Activated T-cell treated with anti-CD3 and anti-CD28 coated beads, Interleukin-2, amount 50 U/mL, for 24 hours (primary cell): ENCODE measurements at regions not wholly inside any gene's neighbourhood (a gene's known extent, or its start where the extent isn't known, plus 50 kb on each side); places are given as distances from the start of the nearest gene placed in this dataset.

Experiments
- DNase-seq: peaks from one replicate; pipeline ENCODE4 v3.0.0-alpha.2; 2020
- H3K27ac Mint-ChIP-seq: 2 replicates; pipeline ENCODE4 v1.8.0; 2020; ENCODE audit warnings: mild to moderate bottlenecking, mixed read lengths
- H3K27me3 Mint-ChIP-seq: 2 replicates; pipeline ENCODE4 v1.8.0; 2020; ENCODE audit warnings: mixed read lengths
- H3K36me3 Mint-ChIP-seq: 2 replicates; pipeline ENCODE4 v1.8.0; 2020; ENCODE audit warnings: low read depth, mixed read lengths
- H3K4me1 Mint-ChIP-seq: 2 replicates; pipeline ENCODE4 v1.8.0; 2020; ENCODE audit warnings: low read depth, mixed read lengths
- H3K4me3 Mint-ChIP-seq: 2 replicates; pipeline ENCODE4 v1.8.0; 2020; ENCODE audit warnings: mild to moderate bottlenecking, moderate library complexity, mixed read lengths
- H3K9me3 Mint-ChIP-seq: 2 replicates; pipeline ENCODE4 v1.8.0; 2020; ENCODE audit warnings: mixed read lengths

- DNase-seq, result peak; percentile 80
- Mint-ChIP-seq H3K27ac (peak overlapping the region; percentile 97), H3K4me1 (peaks cover 81% of the 10 kb centered on the region), H3K27me3 (no peaks in the 10 kb centered on the region), H3K4me3 (peak overlapping the region; percentile 44), H3K36me3 (no peaks in the 10 kb centered on the region), H3K9me3 (no peaks in the 10 kb centered on the region)
Measured at GRCh38 chr2:234288974-234289455, 207.9 kb downstream of the ARL4C start.

GRCh38 chr2:234287650-234288049, 209.2 kb downstream of the ARL4C start:
- H3K27ac Mint-ChIP-seq, result no peak overlapping the region
- peaks cover 69% of the 10 kb centered on the region for H3K4me1 Mint-ChIP-seq
- no peak overlapping the region for H3K4me3 Mint-ChIP-seq
- no peaks in the 10 kb centered on the region for H3K9me3 Mint-ChIP-seq
- no peaks in the 10 kb centered on the region for H3K27me3 Mint-ChIP-seq
- no peaks in the 10 kb centered on the region for H3K36me3 Mint-ChIP-seq
- no peak for DNase-seq

- no peaks in the 10 kb centered on the region for H3K27me3 Mint-ChIP-seq
- peaks cover 64% of the 10 kb centered on the region for H3K4me1 Mint-ChIP-seq
- DNase-seq, result no peak
- no peaks in the 10 kb centered on the region for H3K36me3 Mint-ChIP-seq
- no peak overlapping the region for H3K4me3 Mint-ChIP-seq
- H3K27ac Mint-ChIP-seq, result no peak overlapping the region
- no peaks in the 10 kb centered on the region for H3K9me3 Mint-ChIP-seq
Measured at GRCh38 chr2:234286956-234287355, 209.9 kb downstream of the ARL4C start.

GRCh38 chr2:234286118-234286598, 210.7 kb downstream of the ARL4C start:
- Mint-ChIP-seq H3K36me3 (no peaks in the 10 kb centered on the region), H3K27ac (peak overlapping the region; percentile 61), H3K4me3 (no peak overlapping the region), H3K4me1 (peaks cover 57% of the 10 kb centered on the region), H3K9me3 (no peaks in the 10 kb centered on the region), H3K27me3 (no peaks in the 10 kb centered on the region)
- DNase-seq, result no peak

GRCh38 chr2:234285541-234285940, 211.3 kb downstream of the ARL4C start:
- H3K4me3 Mint-ChIP-seq, result no peak overlapping the region
- H3K4me1 Mint-ChIP-seq, result peaks cover 57% of the 10 kb centered on the region
- DNase-seq, result no peak
- H3K9me3 Mint-ChIP-seq, result no peaks in the 10 kb centered on the region
- no peaks in the 10 kb centered on the region for H3K36me3 Mint-ChIP-seq
- H3K27me3 Mint-ChIP-seq, result no peaks in the 10 kb centered on the region
- H3K27ac Mint-ChIP-seq, result no peak overlapping the region

- H3K27ac Mint-ChIP-seq, result peak overlapping the region; percentile 87
- H3K36me3 Mint-ChIP-seq, result no peaks in the 10 kb centered on the region
- peaks cover 45% of the 10 kb centered on the region for H3K4me1 Mint-ChIP-seq
- H3K4me3 Mint-ChIP-seq, result no peak overlapping the region
- no peaks in the 10 kb centered on the region for H3K27me3 Mint-ChIP-seq
- DNase-seq, result no peak
- peaks cover 13% of the 10 kb centered on the region for H3K9me3 Mint-ChIP-seq
Measured at GRCh38 chr2:234279637-234280036, 217.2 kb downstream of the ARL4C start.

- peak overlapping the region; percentile 87 for H3K27ac Mint-ChIP-seq
- no peaks in the 10 kb centered on the region for H3K36me3 Mint-ChIP-seq
- H3K4me1 Mint-ChIP-seq, result peaks cover 53% of the 10 kb centered on the region
Measured at GRCh38 chr2:234278556-234279255, 218.2 kb downstream of the ARL4C start.

GRCh38 chr2:234275515-234275914, 221.4 kb downstream of the ARL4C start:
- Mint-ChIP-seq H3K27ac (no peak overlapping the region), H3K9me3 (peaks cover 13% of the 10 kb centered on the region), H3K4me1 (peaks cover 69% of the 10 kb centered on the region), H3K27me3 (no peaks in the 10 kb centered on the region), H3K4me3 (no peak overlapping the region), H3K36me3 (no peaks in the 10 kb centered on the region)
- no peak for DNase-seq

More at GRCh38 chr2:234278556-234279255, 218.2 kb downstream of the ARL4C start:
- H3K27me3 Mint-ChIP-seq, result no peaks in the 10 kb centered on the region
- no peak overlapping the region for H3K4me3 Mint-ChIP-seq
- DNase-seq, result no peak
- H3K9me3 Mint-ChIP-seq, result peaks cover 13% of the 10 kb centered on the region

GRCh38 chr2:234273887-234274584, 222.8 kb downstream of the ARL4C start:
- peak; percentile 55 for DNase-seq
- H3K9me3 Mint-ChIP-seq, result peaks cover 9% of the 10 kb centered on the region
- H3K4me3 Mint-ChIP-seq, result peak overlapping the region; percentile 1
- H3K36me3 Mint-ChIP-seq, result no peaks in the 10 kb centered on the region
- H3K27me3 Mint-ChIP-seq, result no peaks in the 10 kb centered on the region
- peaks cover 68% of the 10 kb centered on the region for H3K4me1 Mint-ChIP-seq
- H3K27ac Mint-ChIP-seq, result peak overlapping the region; percentile 78

- Mint-ChIP-seq H3K36me3 (no peaks in the 10 kb centered on the region), H3K4me1 (peaks cover 60% of the 10 kb centered on the region), H3K27me3 (no peaks in the 10 kb centered on the region), H3K4me3 (peak overlapping the region; percentile 28), H3K9me3 (no peaks in the 10 kb centered on the region), H3K27ac (peak overlapping the region; percentile 45)
- no peak for DNase-seq
Measured at GRCh38 chr2:234272069-234272850, 221.8 kb downstream of the SPP2 start.

- Mint-ChIP-seq H3K36me3 (no peaks in the 10 kb centered on the region), H3K27me3 (no peaks in the 10 kb centered on the region), H3K9me3 (no peaks in the 10 kb centered on the region), H3K4me3 (no peak overlapping the region), H3K4me1 (peaks cover 64% of the 10 kb centered on the region), H3K27ac (no peak overlapping the region)
- DNase-seq, result no peak
Measured at GRCh38 chr2:234271338-234271737, 220.8 kb downstream of the SPP2 start.

- H3K9me3 Mint-ChIP-seq, result no peaks in the 10 kb centered on the region
- no peaks in the 10 kb centered on the region for H3K27me3 Mint-ChIP-seq
- no peaks in the 10 kb centered on the region for H3K36me3 Mint-ChIP-seq
- H3K4me1 Mint-ChIP-seq, result peaks cover 61% of the 10 kb centered on the region
- DNase-seq, result no peak
- no peak overlapping the region for H3K4me3 Mint-ChIP-seq
- H3K27ac Mint-ChIP-seq, result peak overlapping the region; percentile 13
Measured at GRCh38 chr2:234269769-234270204, 219.3 kb downstream of the SPP2 start.

- no peaks in the 10 kb centered on the region for H3K36me3 Mint-ChIP-seq
- DNase-seq, result no peak
- peaks cover 2% of the 10 kb centered on the region for H3K9me3 Mint-ChIP-seq
- no peak overlapping the region for H3K27ac Mint-ChIP-seq
- H3K4me1 Mint-ChIP-seq, result peaks cover 42% of the 10 kb centered on the region
- H3K4me3 Mint-ChIP-seq, result no peak overlapping the region
- H3K27me3 Mint-ChIP-seq, result no peaks in the 10 kb centered on the region
Measured at GRCh38 chr2:234267534-234267933, 217.0 kb downstream of the SPP2 start.

GRCh38 chr2:234266952-234267351, 216.4 kb downstream of the SPP2 start:
- no peak for DNase-seq
- H3K27ac Mint-ChIP-seq, result no peak overlapping the region
- H3K36me3 Mint-ChIP-seq, result no peaks in the 10 kb centered on the region
- peaks cover 2% of the 10 kb centered on the region for H3K9me3 Mint-ChIP-seq
- H3K4me1 Mint-ChIP-seq, result peaks cover 36% of the 10 kb centered on the region
- no peaks in the 10 kb centered on the region for H3K27me3 Mint-ChIP-seq
- H3K4me3 Mint-ChIP-seq, result no peak overlapping the region
